Panc1 (cell line): ENCODE measurements at regions not wholly inside any gene's neighbourhood (a gene's known extent, or its start where the extent isn't known, plus 50 kb on each side); places are given as distances from the start of the nearest gene placed in this dataset.

ENCODE experiments used
- ATAC-seq: fragments of 200-7000 bp; cut with Tn5 transposase; 2 replicates; pipeline ENCODE4 v1.9.1; 2020; ENCODE audit warnings: mild to moderate bottlenecking, moderate library complexity
- BruUV-seq: library from RNA; stranded (reverse); fragments of 400-500 nt; replicated peaks from 2 replicates; lab custom pipeline; 2021; lab: Mats Ljungman, UMichigan
- CTCF ChIA-PET: fragments of 300-600 bp; sonication (Branson Sonifier 250); formaldehyde crosslinking; loops from one replicate; lab custom pipeline; 2022; ENCODE audit warnings: antibody characterized with exemption; lab: Charles Lee
- POLR2A ChIA-PET: fragments of 300-600 bp; sonication (Branson Sonifier 250); formaldehyde crosslinking; loops from one replicate; lab custom pipeline; 2022; ENCODE audit warnings: antibody characterized with exemption; lab: Charles Lee
- DNase-seq: peaks from one replicate; pipeline ENCODE4 v3.0.0-alpha.2; 2010; ENCODE audit warnings: low read depth, low spot score
- H3K27ac ChIP-seq: 2 replicates; pipeline ENCODE4 v1.5.1; 2011; ENCODE audit warnings: mild to moderate bottlenecking, low read length, inconsistent platforms
- H3K27me3 ChIP-seq: fragments of 200-500 bp; sonication (Bioruptor generic); 2 replicates; pipeline ENCODE4 v1.6.0; 2014; ENCODE audit warnings: low read length, inconsistent platforms; ENCODE audit not compliant: control insufficient read depth, insufficient read depth
- H3K36me3 ChIP-seq: fragments of 200-500 bp; sonication (Bioruptor generic); 2 replicates; pipeline ENCODE4 v1.5.1; 2014; ENCODE audit warnings: inconsistent platforms, mild to moderate bottlenecking, low read length, moderate library complexity; ENCODE audit not compliant: control insufficient read depth, insufficient read depth
- H3K4me1 ChIP-seq: 2 replicates; pipeline ENCODE4 v1.5.1; 2011; ENCODE audit warnings: inconsistent platforms, mild to moderate bottlenecking, low read length, moderate library complexity; ENCODE audit not compliant: control insufficient read depth, insufficient read depth
- H3K4me3 ChIP-seq, 2 experiments: 2 replicates each; pipeline ENCODE4 v1.5.1; 2011 to 2012; ENCODE audit warnings: low read depth in 2 of 2, low read length in 2 of 2, mild to moderate bottlenecking in 2 of 2, inconsistent platforms in 1 of 2, moderate library complexity in 1 of 2
- H3K9me3 ChIP-seq: fragments of 200-500 bp; sonication (Bioruptor generic); 2 replicates; pipeline ENCODE4 v1.5.1; 2014; ENCODE audit warnings: low read depth, mild to moderate bottlenecking, inconsistent platforms, low read length, moderate library complexity; ENCODE audit not compliant: control insufficient read depth, insufficient read depth
- POLR2AphosphoS5 ChIP-seq: IDR thresholded peaks from 2 replicates; pipeline ENCODE4 v1.6.1; 2012; ENCODE audit warnings: mild to moderate bottlenecking, low read depth, low read length, moderate library complexity
- REST ChIP-seq, 2 experiments: IDR thresholded peaks; 2 replicates each; pipeline ENCODE4 v1.6.1; 2011 to 2012; ENCODE audit warnings: low read depth in 2 of 2, control low read depth in 1 of 2, low read length in 1 of 2, mild to moderate bottlenecking in 1 of 2, moderate library complexity in 1 of 2; ENCODE audit not compliant: insufficient read depth in 1 of 2
- SIN3A ChIP-seq: IDR thresholded peaks from 2 replicates; pipeline ENCODE4 v1.6.1; 2012; ENCODE audit warnings: low read depth, mild to moderate bottlenecking, low read length, moderate library complexity, borderline replicate concordance; ENCODE audit not compliant: insufficient read depth
- TCF7L2 ChIP-seq: IDR thresholded peaks from 2 replicates; pipeline ENCODE4 v1.6.1; 2011; ENCODE audit warnings: mild to moderate bottlenecking, low read depth, low read length, inconsistent platforms
- in situ Hi-C: cut with HindIII; loops from 2 replicates; pipeline ENCODE4 v1.10.0; 2016; ENCODE audit warnings: low sequenced_read_pairs, low pct_unique_long_range_greater_than_20kb
- intact Hi-C: fragments of 100-400 bp; cut with micrococcal nuclease; formaldehyde crosslinking; loops from one replicate; pipeline ENCODE4 v1.10.0; 2022; ENCODE audit not compliant: unreplicated experiment
- TF ChIP-seq, protein P1 (sequence below): fragments of 450-650 bp; IDR thresholded peaks from 2 replicates; pipeline ENCODE4 v1.5.1; 2017; ENCODE audit warnings: mild to moderate bottlenecking

DNA sequence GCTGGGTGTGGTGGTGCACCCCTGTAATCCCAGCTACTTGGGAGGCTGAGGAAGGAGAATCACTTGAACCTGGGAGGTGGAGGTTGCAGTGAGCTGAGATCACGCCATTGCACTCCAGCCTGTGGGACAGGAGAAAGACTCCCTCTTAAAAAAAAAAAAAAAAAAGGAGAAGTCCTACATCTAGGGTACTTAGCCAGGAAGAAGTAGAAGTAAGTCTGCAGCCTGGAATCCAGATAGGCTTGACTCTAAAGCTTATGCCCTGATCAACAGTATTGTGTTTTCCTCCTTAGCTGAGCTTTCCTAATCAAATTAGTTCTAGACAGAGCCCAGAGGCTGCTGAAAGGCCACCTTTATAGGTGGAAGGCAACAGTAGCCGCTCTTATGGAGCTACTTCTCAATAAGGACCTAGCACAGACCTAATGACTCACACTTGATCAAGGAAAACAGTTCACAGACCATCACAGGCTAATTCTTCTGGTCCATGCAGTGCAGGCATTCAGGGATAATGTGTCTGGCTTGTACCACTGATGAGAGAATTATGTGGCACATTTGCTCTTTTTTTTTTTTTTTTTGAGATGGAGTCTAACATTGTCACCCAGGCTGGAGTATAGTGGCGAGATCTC, 105.5 kb upstream of the KLF4 start:
- Histone ChIP-seq H3K27ac (no peak overlapping the region), H3K36me3 (no peaks in the 10 kb centered on the region), H3K27me3 (peaks cover 3% of the 10 kb centered on the region; the same call in 1 of the 2 replicates), H3K9me3 (no peaks in the 10 kb centered on the region), H3K4me3 (no peak overlapping the region), H3K4me1 (no peaks in the 10 kb centered on the region)
- POLR2A ChIA-PET = no interaction called here
- BruUV-seq = no TSS peak
- CTCF ChIA-PET = interaction anchor here (0.6 kb wide), 1 partner anchor 14 kb away, joined by 3 read pairs; no protein-coding TSS in a partner anchor
- DNase-seq = no peak
- in situ Hi-C loops (no loop called here), intact Hi-C loops (no loop called here)
- TF ChIP-seq TCF7L2 (no peak), REST (IDR thresholded peaks at IDR 0.05; ENCODE audit: insufficient read depth in 1 of 2, low read depth in 2 of 2, low read length in 1 of 2) (no peak), POLR2AphosphoS5 (no peak), SIN3A (no peak)
- TF ChIP-seq, protein P1, sequence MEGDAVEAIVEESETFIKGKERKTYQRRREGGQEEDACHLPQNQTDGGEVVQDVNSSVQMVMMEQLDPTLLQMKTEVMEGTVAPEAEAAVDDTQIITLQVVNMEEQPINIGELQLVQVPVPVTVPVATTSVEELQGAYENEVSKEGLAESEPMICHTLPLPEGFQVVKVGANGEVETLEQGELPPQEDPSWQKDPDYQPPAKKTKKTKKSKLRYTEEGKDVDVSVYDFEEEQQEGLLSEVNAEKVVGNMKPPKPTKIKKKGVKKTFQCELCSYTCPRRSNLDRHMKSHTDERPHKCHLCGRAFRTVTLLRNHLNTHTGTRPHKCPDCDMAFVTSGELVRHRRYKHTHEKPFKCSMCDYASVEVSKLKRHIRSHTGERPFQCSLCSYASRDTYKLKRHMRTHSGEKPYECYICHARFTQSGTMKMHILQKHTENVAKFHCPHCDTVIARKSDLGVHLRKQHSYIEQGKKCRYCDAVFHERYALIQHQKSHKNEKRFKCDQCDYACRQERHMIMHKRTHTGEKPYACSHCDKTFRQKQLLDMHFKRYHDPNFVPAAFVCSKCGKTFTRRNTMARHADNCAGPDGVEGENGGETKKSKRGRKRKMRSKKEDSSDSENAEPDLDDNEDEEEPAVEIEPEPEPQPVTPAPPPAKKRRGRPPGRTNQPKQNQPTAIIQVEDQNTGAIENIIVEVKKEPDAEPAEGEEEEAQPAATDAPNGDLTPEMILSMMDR = no peak
- no peak for ATAC-seq

DNA sequence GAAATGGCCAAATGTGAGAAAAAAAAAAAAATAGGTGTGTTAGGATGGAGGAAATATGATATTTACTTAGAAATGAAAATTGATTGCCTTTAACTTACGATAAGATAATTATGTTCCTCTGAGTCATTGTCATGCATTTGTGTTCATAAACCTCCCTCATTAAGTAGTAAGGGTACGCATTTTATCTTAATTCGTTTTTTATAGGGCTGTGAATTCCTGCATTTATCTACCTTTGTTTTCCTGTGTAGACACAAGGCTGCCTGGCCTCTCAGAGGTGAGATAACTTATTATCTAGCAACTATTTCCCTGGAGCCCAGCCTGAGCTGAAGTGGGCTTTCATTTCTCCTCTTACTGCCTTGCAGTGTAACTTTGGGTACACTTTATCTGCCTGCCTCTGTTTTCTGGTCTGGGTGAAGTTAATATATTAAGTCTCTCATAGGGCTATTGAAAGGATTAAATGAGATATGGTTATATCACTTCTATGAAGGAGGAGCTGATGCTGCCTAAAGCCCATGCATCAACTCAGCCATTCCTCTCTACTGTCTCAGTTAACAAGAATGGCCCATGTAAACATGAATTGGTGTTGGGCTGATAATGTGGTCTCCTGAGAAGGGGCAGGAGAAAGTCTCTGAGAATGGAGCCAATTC, 103.8 kb upstream of the KLF4 start:
- H3K4me1 ChIP-seq = no peaks in the 10 kb centered on the region
- ChIA-PET CTCF (interaction anchor here (0.6 kb wide), 1 partner anchor 120 kb away, joined by 3 read pairs; no protein-coding TSS in a partner anchor), POLR2A (no interaction called here)
- peaks cover 3% of the 10 kb centered on the region; the same call in 1 of the 2 replicates for H3K27me3 ChIP-seq
- no peak for ATAC-seq
- BruUV-seq = no TSS peak
- no peak for TF ChIP-seq SIN3A
- TF ChIP-seq TCF7L2 = no peak
- TF ChIP-seq POLR2AphosphoS5 = no peak
- TF ChIP-seq, protein P1 = no peak
- no peak for TF ChIP-seq REST (IDR thresholded peaks at IDR 0.05; ENCODE audit: insufficient read depth in 1 of 2, low read depth in 2 of 2, low read length in 1 of 2)
- no peaks in the 10 kb centered on the region for H3K36me3 ChIP-seq
- H3K4me3 ChIP-seq = no peak overlapping the region
- H3K27ac ChIP-seq = no peak overlapping the region
- no peaks in the 10 kb centered on the region for H3K9me3 ChIP-seq
- in situ Hi-C loops (no loop called here), intact Hi-C loops (no loop called here)
- no peak for DNase-seq
